ENCODE measurements at regions not wholly inside any gene's neighbourhood (a gene's known extent, or its start where the extent isn't known, plus 50 kb on each side); places are given as distances from the start of the nearest gene placed in this dataset.
A peak's percentile ranks its signal among the peaks of the same experiment; 100 is the strongest.

GRCh38 chr1:58997637-58998036, 213.8 kb upstream of the JUN start:
- TF ChIP-seq POLR2AphosphoS5 (IDR thresholded peaks at IDR 0.05; ENCODE audit: insufficient read depth in 1 of 2, low read depth in 1 of 2) (no peak), CTCF (IDR thresholded peaks at IDR 0.05) (no peak), POLR2A (IDR thresholded peaks at IDR 0.05) (no peak)
- intact Hi-C loops (cut with DNase I), result no loop called here
- DNase-seq (ENCODE audit: extremely low spot score in 2 of 2), result no peak
- H3K9me3 ChIP-seq, result no peaks in the 10 kb centered on the region
- no peaks in the 10 kb centered on the region for H3K27me3 ChIP-seq
- H3K4me3 ChIP-seq, result no peak overlapping the region
- H3K4me1 ChIP-seq, result peaks cover 14% of the 10 kb centered on the region
- H3K27ac ChIP-seq, result no peak overlapping the region
- no peaks in the 10 kb centered on the region for H3K36me3 ChIP-seq

DNA sequence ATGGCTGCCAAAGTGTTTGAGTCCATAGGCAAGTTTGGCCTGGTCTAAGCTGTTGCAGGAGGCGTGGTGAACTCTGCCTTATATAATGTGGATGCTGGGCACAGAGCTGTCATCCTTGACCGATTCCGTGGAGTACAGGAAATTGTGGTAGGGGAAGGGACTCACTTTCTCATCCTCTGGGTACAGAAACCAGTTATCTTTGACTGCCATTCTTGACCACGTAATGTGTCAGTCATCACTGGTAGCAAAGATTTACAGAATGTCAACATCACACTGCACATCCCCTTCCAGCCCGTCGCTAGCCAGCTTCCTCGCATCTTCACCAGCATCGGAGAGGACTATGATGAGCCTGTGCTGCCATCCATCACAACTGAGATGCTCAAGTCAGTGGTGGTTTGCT, 215.8 kb upstream of the JUN start:
- peaks cover 9% of the 10 kb centered on the region for H3K4me1 ChIP-seq
- peak in 1 of 2 donors; percentile 27 for DNase-seq (ENCODE audit: extremely low spot score in 2 of 2)
- TF ChIP-seq CTCF (IDR thresholded peaks at IDR 0.05) (no peak), POLR2A (IDR thresholded peaks at IDR 0.05) (no peak), POLR2AphosphoS5 (IDR thresholded peaks at IDR 0.05; ENCODE audit: insufficient read depth in 1 of 2, low read depth in 1 of 2) (no peak)
- intact Hi-C loops (cut with DNase I), result no loop called here
- H3K27me3 ChIP-seq, result no peaks in the 10 kb centered on the region
- no peaks in the 10 kb centered on the region for H3K36me3 ChIP-seq
- H3K27ac ChIP-seq, result no peak overlapping the region
- no peaks in the 10 kb centered on the region for H3K9me3 ChIP-seq
- no peak overlapping the region for H3K4me3 ChIP-seq

GRCh38 chr1:59004755-59005154, 220.9 kb upstream of the JUN start:
- Histone ChIP-seq H3K4me1 (peaks cover 8% of the 10 kb centered on the region), H3K9me3 (no peaks in the 10 kb centered on the region), H3K4me3 (no peak overlapping the region), H3K36me3 (no peaks in the 10 kb centered on the region), H3K27me3 (no peaks in the 10 kb centered on the region), H3K27ac (no peak overlapping the region)
- no peak for TF ChIP-seq POLR2A (IDR thresholded peaks at IDR 0.05)
- no peak for TF ChIP-seq CTCF (IDR thresholded peaks at IDR 0.05)
- TF ChIP-seq POLR2AphosphoS5 (IDR thresholded peaks at IDR 0.05; ENCODE audit: insufficient read depth in 1 of 2, low read depth in 1 of 2), result no peak
- intact Hi-C loops (cut with DNase I), result no loop called here
- DNase-seq (ENCODE audit: extremely low spot score in 2 of 2), result no peak

DNA sequence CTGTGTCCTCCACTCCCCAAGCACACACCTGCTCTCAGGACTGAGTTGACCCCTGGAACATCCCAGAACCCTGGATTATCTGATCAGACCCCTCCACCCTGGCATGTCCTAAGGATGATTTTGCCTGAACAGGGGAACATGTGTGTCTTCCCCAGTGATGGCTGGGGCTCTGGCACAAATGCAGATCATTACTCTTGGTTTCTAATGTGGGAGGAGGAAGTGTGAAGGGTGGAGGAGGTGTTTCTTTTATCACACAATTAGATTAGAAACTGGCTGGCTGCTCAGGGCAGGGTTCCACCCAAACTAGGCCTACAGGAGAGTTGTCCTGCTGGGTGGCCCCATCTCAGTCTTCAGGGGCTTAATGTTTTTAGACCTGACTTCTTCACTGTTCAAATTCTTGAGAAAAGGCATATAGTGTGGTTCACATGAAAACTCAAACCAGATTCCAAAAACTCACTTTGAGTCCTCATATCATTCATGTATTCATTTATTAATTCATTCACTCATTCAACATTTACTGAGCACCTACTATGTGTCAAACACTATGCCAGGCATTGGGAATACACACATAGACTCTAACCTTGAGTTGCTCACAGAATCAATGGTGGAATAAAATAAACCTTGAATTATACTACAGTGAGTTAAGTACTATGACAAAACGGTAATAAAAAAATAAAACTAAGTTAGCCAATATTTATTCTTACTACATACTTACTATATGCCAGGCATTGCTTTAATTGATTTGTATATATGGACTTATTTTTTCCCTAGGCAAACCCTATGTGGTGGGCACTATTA, 221.8 kb upstream of the JUN start:
- TF ChIP-seq POLR2A (IDR thresholded peaks at IDR 0.05) (no peak), CTCF (IDR thresholded peaks at IDR 0.05) (no peak), POLR2AphosphoS5 (IDR thresholded peaks at IDR 0.05; ENCODE audit: insufficient read depth in 1 of 2, low read depth in 1 of 2) (no peak)
- Histone ChIP-seq H3K4me3 (no peak overlapping the region), H3K9me3 (no peaks in the 10 kb centered on the region), H3K27me3 (no peaks in the 10 kb centered on the region), H3K27ac (no peak overlapping the region), H3K4me1 (peaks cover 8% of the 10 kb centered on the region), H3K36me3 (no peaks in the 10 kb centered on the region)
- DNase-seq (ENCODE audit: extremely low spot score in 2 of 2), result peak in 1 of 2 donors; percentile 69
- intact Hi-C loops (cut with DNase I), result no loop called here

DNA sequence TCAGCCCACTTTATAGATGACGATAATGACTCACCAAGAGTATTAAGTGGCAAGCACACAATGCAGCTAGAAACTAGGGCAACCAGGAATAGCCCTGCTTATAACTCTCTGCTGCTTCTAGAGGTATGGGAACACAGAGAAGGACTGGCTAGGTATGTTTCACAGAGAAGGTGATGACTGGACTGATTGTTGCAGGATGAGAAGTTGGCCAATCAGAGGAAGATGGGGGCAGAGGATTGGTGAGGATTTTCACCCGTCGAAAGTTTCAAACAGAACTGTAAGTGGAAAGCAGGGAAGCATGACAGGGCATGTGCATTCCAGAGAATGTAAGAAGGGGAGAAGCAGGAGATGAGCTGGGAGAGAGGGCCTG, 222.4 kb upstream of the JUN start:
- peaks cover 8% of the 10 kb centered on the region for H3K4me1 ChIP-seq
- H3K9me3 ChIP-seq, result no peaks in the 10 kb centered on the region
- no peaks in the 10 kb centered on the region for H3K27me3 ChIP-seq
- no peak for TF ChIP-seq POLR2A (IDR thresholded peaks at IDR 0.05)
- TF ChIP-seq CTCF (IDR thresholded peaks at IDR 0.05), result no peak
- TF ChIP-seq POLR2AphosphoS5 (IDR thresholded peaks at IDR 0.05; ENCODE audit: insufficient read depth in 1 of 2, low read depth in 1 of 2), result no peak
- no peak overlapping the region for H3K27ac ChIP-seq
- no peaks in the 10 kb centered on the region for H3K36me3 ChIP-seq
- DNase-seq (ENCODE audit: extremely low spot score in 2 of 2), result no peak
- no peak overlapping the region for H3K4me3 ChIP-seq
- intact Hi-C loops (cut with DNase I), result no loop called here
